ENCODE measurements at regions not wholly inside any gene's neighbourhood (a gene's known extent, or its start where the extent isn't known, plus 50 kb on each side); places are given as distances from the start of the nearest gene placed in this dataset.

GRCh38 chr10:93221171-93221496 lies 147.4 kb downstream of the CYP26A1 start:
- no peak for TF ChIP-seq EZH2 (IDR thresholded peaks at IDR 0.05; ENCODE audit: low read length)
- no peak for TF ChIP-seq CTCF (optimal IDR thresholded peaks at IDR 0.05 in 1 of 3, IDR thresholded peaks at IDR 0.05 in 1 of 3, conservative IDR thresholded peaks at IDR 0.05 in 1 of 3; ENCODE audit: extremely low read depth in 1 of 3, insufficient read depth in 2 of 3, low read length in 3 of 3)
- no peaks in the 10 kb centered on the region for H4K20me1 ChIP-seq (ENCODE audit: control insufficient read depth, extremely low read depth, insufficient read depth, low read length)
- no peak overlapping the region for H3K4me3 ChIP-seq (ENCODE audit: control insufficient read depth in 2 of 3, extremely low read depth in 1 of 3, insufficient read depth in 2 of 3, low read depth in 1 of 3, low read length in 3 of 3)
- H3K27me3 ChIP-seq (ENCODE audit: control insufficient read depth, extremely low read depth, insufficient read depth, low read length): peaks cover 12% of the 10 kb centered on the region
- no peaks in the 10 kb centered on the region for H3K79me2 ChIP-seq (ENCODE audit: control insufficient read depth, insufficient read depth, low read length)
- no peak overlapping the region for H3K4me2 ChIP-seq (ENCODE audit: control insufficient read depth, extremely low read depth, insufficient read depth, low read depth, low read length)
- no peaks in the 10 kb centered on the region for H3K9me1 ChIP-seq (ENCODE audit: control insufficient read depth, extremely low read depth, insufficient read depth, low read length)
- dilution Hi-C loops (cut with MboI; ENCODE audit: extremely low pct_ligation_motif_present, low sequenced_read_pairs): no loop called here
- H3K36me3 ChIP-seq (ENCODE audit: control insufficient read depth in 2 of 2, extremely low read depth in 1 of 2, insufficient read depth in 2 of 2, low read length in 2 of 2): no peaks in the 10 kb centered on the region
- no peak for DNase-seq (ENCODE audit: low read depth, low spot score)
- H3K4me1 ChIP-seq (ENCODE audit: control insufficient read depth, extremely low read depth, insufficient read depth, low read length): no peaks in the 10 kb centered on the region
- no peaks in the 10 kb centered on the region for H3K9me3 ChIP-seq (ENCODE audit: control insufficient read depth, low read depth, low read length)
- H2AFZ ChIP-seq (ENCODE audit: control insufficient read depth, low read length): no peak overlapping the region
- no peak for FAIRE-seq
- no peak overlapping the region for H3K9ac ChIP-seq (ENCODE audit: control insufficient read depth, extremely low read depth, insufficient read depth, low read length)
- H3K27ac ChIP-seq (ENCODE audit: control insufficient read depth, insufficient read depth, low read length): no peak overlapping the region

GRCh38 chr10:93221521-93221920 lies 147.8 kb downstream of the CYP26A1 start:
- FAIRE-seq: no peak
- H3K9ac ChIP-seq (ENCODE audit: control insufficient read depth, extremely low read depth, insufficient read depth, low read length): no peak overlapping the region
- TF ChIP-seq CTCF (optimal IDR thresholded peaks at IDR 0.05 in 1 of 3, IDR thresholded peaks at IDR 0.05 in 1 of 3, conservative IDR thresholded peaks at IDR 0.05 in 1 of 3; ENCODE audit: extremely low read depth in 1 of 3, insufficient read depth in 2 of 3, low read length in 3 of 3) (no peak), EZH2 (IDR thresholded peaks at IDR 0.05; ENCODE audit: low read length) (no peak)
- no peak overlapping the region for H3K4me3 ChIP-seq (ENCODE audit: control insufficient read depth in 2 of 3, extremely low read depth in 1 of 3, insufficient read depth in 2 of 3, low read depth in 1 of 3, low read length in 3 of 3)
- no peak overlapping the region for H3K27ac ChIP-seq (ENCODE audit: control insufficient read depth, insufficient read depth, low read length)
- no peak for DNase-seq (ENCODE audit: low read depth, low spot score)
- no peaks in the 10 kb centered on the region for H3K9me3 ChIP-seq (ENCODE audit: control insufficient read depth, low read depth, low read length)
- no peaks in the 10 kb centered on the region for H3K79me2 ChIP-seq (ENCODE audit: control insufficient read depth, insufficient read depth, low read length)
- no peaks in the 10 kb centered on the region for H3K36me3 ChIP-seq (ENCODE audit: control insufficient read depth in 2 of 2, extremely low read depth in 1 of 2, insufficient read depth in 2 of 2, low read length in 2 of 2)
- H4K20me1 ChIP-seq (ENCODE audit: control insufficient read depth, extremely low read depth, insufficient read depth, low read length): no peaks in the 10 kb centered on the region
- H3K4me1 ChIP-seq (ENCODE audit: control insufficient read depth, extremely low read depth, insufficient read depth, low read length): no peaks in the 10 kb centered on the region
- no peaks in the 10 kb centered on the region for H3K9me1 ChIP-seq (ENCODE audit: control insufficient read depth, extremely low read depth, insufficient read depth, low read length)
- peaks cover 12% of the 10 kb centered on the region for H3K27me3 ChIP-seq (ENCODE audit: control insufficient read depth, extremely low read depth, insufficient read depth, low read length)
- H3K4me2 ChIP-seq (ENCODE audit: control insufficient read depth, extremely low read depth, insufficient read depth, low read depth, low read length): no peak overlapping the region
- dilution Hi-C loops (cut with MboI; ENCODE audit: extremely low pct_ligation_motif_present, low sequenced_read_pairs): no loop called here
- no peak overlapping the region for H2AFZ ChIP-seq (ENCODE audit: control insufficient read depth, low read length)

Data from keratinocyte (primary cell).